GM19438 (cell line): ENCODE measurements at regions not wholly inside any gene's neighbourhood (a gene's known extent, or its start where the extent isn't known, plus 50 kb on each side); places are given as distances from the start of the nearest gene placed in this dataset.
"Not testable (repeated sequence)": the region's sequence is repeated elsewhere in the genome, so short reads cannot be mapped to it uniquely, and the experiment has no call there.

Experiments
- ATAC-seq: cut with Tn5 transposase; IDR thresholded peaks from one replicate; pipeline ENCODE4 v1.9.1; 2021; ENCODE audit warnings: low read depth; ENCODE audit not compliant: unreplicated experiment

- not testable (repeated sequence) for ATAC-seq
Measured at GRCh38 chr6:86872810-86873209, 64.5 kb upstream of the HTR1E start.

- ATAC-seq, result no peak
Measured at GRCh38 chr6:86871681-86872080, 65.6 kb upstream of the HTR1E start.

- ATAC-seq, result no peak
Measured at GRCh38 chr6:86869500-86869899, 67.8 kb upstream of the HTR1E start.

GRCh38 chr6:86859513-86859912 lies 77.8 kb upstream of the HTR1E start:
- ATAC-seq, result no peak

GRCh38 chr6:86858970-86859369 lies 78.4 kb upstream of the HTR1E start:
- ATAC-seq, result no peak

- no peak for ATAC-seq
Measured at GRCh38 chr6:86857783-86858182, 79.5 kb upstream of the HTR1E start.

GRCh38 chr6:86856937-86857563 lies 80.3 kb upstream of the HTR1E start:
- no peak for ATAC-seq

GRCh38 chr6:86856379-86856778 lies 80.9 kb upstream of the HTR1E start:
- no peak for ATAC-seq

GRCh38 chr6:86848986-86849385 lies 88.3 kb upstream of the HTR1E start:
- no peak for ATAC-seq

- no peak for ATAC-seq
Measured at GRCh38 chr6:86832686-86833085, 104.6 kb upstream of the HTR1E start.

GRCh38 chr6:86825436-86825835 lies 111.9 kb upstream of the HTR1E start:
- no peak for ATAC-seq

GRCh38 chr6:86822747-86823146 lies 114.6 kb upstream of the HTR1E start:
- ATAC-seq, result no peak

GRCh38 chr6:86820750-86821149 lies 116.6 kb upstream of the HTR1E start:
- no peak for ATAC-seq

GRCh38 chr6:86793649-86794048 lies 143.7 kb upstream of the HTR1E start:
- no peak for ATAC-seq

GRCh38 chr6:86791476-86791875 lies 145.9 kb upstream of the HTR1E start:
- no peak for ATAC-seq

GRCh38 chr6:86789779-86790411 lies 147.4 kb upstream of the HTR1E start:
- ATAC-seq, result no peak

GRCh38 chr6:86782328-86782727 lies 155.0 kb upstream of the HTR1E start:
- no peak for ATAC-seq

- ATAC-seq, result no peak
Measured at GRCh38 chr6:86780923-86781322, 156.4 kb upstream of the HTR1E start.

GRCh38 chr6:86775893-86776292 lies 161.4 kb upstream of the HTR1E start:
- ATAC-seq, result no peak

- ATAC-seq, result no peak
Measured at GRCh38 chr6:86765211-86765610, 172.1 kb upstream of the HTR1E start.

- ATAC-seq, result not testable (repeated sequence)
Measured at GRCh38 chr6:86759953-86760352, 177.4 kb upstream of the HTR1E start.

- no peak for ATAC-seq
Measured at GRCh38 chr6:86756640-86757229, 180.6 kb upstream of the HTR1E start.
